EL (cell line): ENCODE measurements at regions not wholly inside any gene's neighbourhood (a gene's known extent, or its start where the extent isn't known, plus 50 kb on each side); places are given as distances from the start of the nearest gene placed in this dataset.

Experiments
- DNase-seq: peaks from one replicate; pipeline ENCODE4 v3.0.0-alpha.2; 2016

DNA sequence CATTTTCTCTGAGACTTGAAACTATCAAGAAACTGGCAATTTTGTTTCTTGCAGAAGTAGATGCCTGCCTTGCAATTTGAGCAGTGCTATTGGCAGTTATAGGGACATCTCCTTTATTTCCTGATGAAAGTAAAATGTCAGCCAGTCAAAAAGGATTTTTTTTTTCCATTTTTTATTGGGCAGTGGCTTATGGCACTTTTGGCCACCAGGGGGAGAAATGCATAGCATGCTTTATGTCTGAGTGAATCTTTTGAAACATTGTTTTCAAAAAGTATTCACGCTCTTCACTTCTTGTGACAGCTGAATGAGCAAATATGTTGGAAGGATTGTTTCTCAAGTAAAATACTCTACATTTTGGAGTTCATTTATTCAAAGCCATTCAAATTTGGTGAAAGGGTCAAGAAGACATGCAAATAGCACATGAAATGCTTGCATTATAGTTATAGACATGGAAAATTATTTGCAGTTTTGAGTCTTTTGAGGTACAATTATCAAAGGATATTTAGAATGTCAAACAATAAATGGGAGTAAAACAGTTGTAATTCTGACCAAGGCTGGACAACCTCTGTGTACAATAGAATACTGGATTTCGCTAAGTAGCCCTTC is 491.0 kb downstream of the CDH2 start:
- peak; percentile 53 for DNase-seq

GRCh38 chr18:27685091-27685490 is 491.8 kb downstream of the CDH2 start:
- no peak for DNase-seq

DNA sequence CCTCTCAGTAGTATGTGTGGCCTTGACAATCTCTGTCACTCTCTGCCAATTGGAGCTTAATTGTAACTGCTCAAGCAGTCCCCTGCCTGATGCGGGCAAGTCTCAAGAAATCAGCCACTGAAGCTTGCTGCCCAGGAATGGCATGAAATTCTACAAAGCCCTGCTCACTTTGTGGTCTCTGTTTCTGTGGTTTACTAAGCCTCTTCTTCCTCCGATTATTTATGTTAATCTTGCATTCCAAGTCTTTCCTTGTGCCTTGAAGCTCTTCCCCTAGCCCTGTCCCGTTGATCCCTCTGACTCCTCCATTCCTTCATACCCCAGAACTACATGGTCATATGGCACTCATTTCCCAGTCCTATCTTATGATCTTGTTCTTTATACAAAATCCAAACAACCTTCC is 489.3 kb upstream of the CHST9 start:
- peak; percentile 24 for DNase-seq

DNA sequence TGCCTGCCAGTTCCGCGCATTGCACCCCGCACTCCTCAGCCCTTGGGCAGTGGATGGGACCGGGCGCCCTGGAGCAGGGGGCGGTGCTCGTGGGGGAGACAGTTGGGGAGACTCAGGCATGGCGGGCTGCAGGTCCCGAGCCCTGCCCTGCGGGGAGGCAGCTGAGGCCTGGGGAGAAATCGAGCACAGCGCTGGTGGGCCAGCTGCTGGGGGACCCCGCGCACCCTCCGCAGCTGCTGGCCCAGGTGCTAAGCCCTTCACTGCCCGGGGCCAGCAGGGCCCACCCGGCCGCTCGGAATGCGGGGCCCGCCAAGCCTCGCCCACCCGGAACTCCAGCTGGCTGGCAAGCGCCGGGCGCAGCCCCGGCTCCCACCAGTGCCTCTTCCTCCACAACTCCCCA is 488.8 kb upstream of the CHST9 start:
- DNase-seq = no peak

- DNase-seq = peak; percentile 57
Observed at GRCh38 chr18:27668158-27668557, 483.1 kb upstream of the CHST9 start.

GRCh38 chr18:27667064-27667463 is 482.0 kb upstream of the CHST9 start:
- no peak for DNase-seq

DNA sequence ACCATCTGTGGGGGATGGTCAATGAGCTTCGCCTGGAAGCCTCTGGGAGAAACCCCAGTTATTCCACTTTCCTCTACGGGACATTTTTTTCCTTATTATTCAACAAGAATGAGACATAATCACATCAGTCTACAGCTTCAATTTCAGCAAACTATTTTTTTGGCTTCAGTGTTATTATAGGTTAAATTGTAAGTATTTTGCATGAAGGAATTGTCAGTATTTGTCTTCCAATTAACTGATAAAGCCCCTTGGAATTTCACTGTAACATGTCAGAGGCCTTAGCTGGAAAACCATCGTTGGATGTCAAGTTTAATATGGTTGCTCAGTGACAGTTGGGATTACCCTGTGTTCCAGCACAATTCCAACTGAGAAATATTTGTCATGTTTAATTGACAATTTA is 480.9 kb upstream of the CHST9 start:
- peak; percentile 25 for DNase-seq

GRCh38 chr18:27665264-27665799 is 480.2 kb upstream of the CHST9 start:
- no peak for DNase-seq

DNA sequence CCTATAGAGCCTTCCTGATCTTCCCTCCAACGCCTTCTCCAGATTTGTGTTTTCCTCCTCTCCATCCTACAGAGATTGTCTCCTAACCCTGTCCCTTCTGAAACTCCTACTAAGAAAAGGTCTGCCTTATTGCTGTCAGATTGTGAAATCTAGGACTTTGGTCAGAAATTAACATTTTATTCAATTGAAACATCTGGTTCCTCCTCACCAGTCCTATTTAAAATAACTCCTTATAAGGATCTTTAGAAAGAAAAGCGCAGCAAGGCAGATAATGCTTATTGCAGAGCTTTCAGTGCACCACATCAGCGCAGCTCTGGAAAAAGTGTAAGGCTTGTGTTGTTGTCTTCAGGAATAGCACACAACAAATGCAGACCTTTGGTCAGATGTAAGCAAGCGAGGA is 477.8 kb upstream of the CHST9 start:
- no peak for DNase-seq

DNA sequence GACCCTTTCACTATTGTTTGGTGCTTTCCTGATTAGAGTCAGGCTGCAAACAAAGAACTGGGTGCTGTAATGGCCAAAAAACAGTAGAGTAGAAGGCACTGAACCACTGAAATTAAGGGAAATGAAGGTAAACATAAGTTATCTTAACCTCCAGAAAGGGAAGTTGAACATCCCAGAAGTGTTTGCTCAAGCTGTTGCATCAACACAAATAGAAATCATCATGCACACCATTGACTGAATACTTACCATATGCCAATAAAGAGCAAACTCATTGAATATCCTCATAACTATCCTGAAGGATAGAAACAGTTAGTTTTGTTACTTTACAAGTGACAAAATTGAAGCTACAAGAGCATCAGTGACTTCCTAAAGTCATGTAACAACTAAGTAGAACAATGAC is 477.4 kb upstream of the CHST9 start:
- no peak for DNase-seq

DNA sequence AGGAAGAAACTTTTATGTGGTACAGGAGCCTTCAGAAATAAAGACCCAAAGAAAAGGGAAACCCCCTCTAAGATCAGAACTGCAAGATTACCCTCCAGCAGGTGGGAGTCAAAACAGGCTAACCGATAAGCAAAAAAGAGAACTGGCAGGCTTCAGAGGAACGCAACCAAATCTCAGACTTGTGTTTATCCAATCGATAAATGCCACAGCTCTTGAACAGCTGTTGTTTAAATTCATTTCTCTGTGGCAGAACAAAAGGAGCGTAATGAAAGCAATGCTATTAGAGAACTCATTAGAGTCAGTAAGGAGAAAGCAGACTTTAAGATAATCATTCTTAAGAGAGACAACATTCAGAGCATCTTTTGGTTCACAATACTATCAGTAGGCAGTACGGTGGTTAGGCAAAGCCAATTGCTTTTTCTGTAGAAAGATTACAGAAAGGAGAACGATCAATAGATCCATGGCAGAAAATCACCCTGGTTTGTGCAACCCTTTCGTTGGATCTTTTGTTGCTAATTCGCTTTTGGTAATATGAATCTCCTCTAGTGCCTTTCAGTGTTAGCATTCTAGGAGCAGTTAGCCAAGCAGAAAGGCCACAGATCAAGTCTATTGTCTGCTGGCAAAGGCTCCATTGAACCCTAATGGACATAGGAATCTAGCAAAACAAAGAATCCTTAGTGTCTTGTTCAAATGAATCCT is 476.4 kb upstream of the CHST9 start:
- no peak for DNase-seq

DNA sequence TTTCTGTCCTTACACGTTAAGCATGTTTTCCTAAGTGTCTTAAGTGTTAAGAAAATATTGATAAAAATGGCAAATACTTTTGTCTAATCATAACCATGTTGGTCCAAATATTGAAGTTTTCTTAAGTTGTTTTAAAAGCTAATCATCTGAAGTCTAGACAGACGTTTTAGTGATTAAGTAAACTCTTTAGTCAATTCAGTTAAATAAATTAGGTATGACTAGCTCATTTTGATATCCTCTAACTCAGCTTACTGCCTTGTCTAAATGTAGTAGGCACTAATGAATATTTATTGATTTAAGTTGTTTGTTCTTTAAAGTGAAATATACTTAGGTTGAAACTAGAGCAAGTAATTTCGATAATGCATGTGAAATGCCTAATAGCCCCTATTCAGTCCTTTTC is 471.8 kb upstream of the CHST9 start:
- DNase-seq = no peak

DNA sequence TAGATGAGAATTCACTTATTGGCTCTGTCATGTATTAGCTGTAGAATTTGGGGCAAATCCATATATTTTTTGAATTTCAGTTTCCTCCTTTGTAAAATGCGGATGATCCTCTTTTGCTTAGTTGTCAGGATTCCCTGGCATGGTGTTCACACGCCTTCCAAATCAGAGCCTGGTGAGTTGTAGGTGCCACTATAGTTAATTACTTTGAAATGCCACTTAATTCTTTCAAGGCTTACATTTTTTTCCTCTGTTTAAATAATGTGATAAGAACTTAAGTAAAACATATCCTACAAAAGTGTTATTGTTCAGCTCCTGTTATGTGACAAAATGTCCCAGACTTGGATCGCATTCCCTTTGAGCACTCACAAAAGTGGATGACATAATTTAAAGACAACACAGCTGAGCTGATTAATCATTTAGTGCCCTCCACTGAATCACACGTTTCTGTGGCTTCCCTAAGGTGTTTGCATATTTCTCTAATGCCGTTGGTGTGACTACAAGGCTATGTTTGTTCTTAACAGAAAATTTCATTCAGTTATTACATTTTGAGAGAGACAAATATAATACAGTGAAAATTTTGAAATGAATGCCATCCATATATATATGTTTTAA is 471.2 kb upstream of the CHST9 start:
- peak; percentile 66 for DNase-seq

DNA sequence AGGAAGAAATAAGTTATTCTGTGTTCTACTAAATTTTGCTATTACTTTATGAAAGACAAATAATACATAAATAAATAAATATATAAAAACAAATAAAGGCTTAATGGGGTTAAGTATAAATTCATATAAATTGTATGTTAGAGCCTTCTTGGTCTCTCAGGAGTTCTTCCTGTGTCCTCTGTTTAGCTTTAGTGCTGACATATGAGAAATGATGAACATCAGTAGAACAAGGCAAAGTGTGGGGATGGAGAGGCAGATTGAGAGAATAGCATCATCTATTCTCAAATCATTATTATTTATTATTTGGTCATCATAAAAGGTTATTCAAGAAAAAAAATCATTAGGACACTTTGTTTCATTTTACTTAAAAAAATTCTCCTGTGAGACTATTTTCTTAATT is 468.1 kb upstream of the CHST9 start:
- no peak for DNase-seq

DNA sequence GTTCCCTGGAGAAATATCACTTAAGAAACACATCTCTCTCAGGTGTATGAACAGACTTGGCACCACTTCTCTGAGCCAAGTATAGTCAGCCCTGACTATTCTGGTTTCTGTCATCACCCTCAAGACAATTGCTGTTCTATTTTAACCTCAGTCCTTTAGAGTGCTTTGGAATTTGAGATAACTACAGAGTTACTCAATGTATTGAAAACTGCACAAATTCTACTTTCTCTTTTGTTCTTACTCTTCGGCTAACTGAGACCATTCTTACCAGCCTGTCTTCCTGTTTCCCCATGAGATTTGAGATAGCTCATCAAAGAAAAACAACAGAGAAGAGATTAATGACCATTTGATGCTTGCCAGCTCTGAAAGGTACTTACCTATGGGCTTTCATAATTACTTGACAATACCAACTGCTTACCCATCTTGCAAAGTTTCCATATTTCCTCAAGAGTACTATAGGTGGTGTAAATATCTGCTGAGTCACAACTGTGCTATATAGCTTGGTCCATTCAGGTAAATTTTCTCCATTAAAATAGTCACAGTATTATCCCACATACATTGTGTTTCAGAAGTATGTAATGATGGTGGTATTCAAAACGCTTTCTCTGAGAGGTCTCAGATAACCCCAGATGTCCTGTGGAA is 467.5 kb upstream of the CHST9 start:
- no peak for DNase-seq

GRCh38 chr18:27649621-27650020 is 464.5 kb upstream of the CHST9 start:
- DNase-seq = no peak

DNA sequence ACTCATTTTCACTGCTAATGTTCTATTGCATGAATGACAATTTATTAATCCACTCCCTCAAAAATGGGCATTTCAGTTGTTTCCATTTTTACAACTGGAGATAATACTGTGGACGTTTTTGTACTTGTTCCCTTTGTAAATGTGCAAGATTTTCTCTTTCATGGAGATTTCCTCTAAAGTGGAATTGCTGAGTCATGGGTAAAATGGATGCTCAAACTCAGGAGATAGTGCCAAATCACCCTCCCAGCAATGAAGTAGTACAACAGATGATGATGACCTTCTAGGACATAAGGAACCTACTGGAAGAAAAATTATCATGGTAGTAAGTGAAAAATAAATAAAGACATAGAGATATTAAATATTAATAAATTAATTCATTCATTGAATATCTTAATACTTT is 460.8 kb upstream of the CHST9 start:
- DNase-seq = no peak

- DNase-seq = no peak
Observed at GRCh38 chr18:27636576-27637085, 451.5 kb upstream of the CHST9 start.

DNA sequence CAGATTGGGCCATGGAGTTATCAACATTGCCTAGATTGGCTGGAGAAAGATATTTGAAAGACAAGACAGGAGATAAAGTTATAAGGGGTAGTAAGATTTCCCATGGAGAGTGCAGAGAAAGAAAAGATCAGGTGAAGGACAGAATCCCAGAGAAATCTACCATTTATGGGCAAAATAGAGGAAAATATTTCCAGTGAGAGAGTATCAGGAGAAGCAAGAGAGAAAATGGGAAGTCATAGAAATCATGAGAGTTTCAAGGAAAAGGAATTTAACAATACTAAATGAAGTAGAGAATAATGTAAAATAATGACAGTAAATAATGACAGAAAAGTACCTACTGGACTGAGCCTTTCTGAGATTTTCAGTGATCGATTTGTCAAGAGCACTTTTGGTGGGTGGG is 447.6 kb upstream of the CHST9 start:
- no peak for DNase-seq

DNA sequence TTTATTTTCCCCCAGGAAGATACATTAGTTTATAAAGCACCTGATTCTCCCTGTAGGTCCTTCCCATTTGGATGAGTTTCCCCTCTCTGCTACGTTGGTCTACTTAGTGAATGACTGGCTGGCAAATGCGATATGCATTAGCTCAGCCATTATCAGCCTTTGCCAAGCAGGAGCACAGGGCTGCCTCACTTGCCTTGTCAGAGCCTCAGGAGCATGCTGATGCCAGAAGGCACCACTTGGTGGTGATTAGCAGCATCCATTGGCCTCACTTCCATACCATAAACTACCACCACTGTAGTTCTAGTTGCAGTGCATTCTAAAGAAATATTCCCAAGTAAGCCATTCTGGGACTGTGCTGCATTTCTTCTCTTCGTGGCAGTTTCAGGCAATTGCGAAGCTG is 442.8 kb upstream of the CHST9 start:
- peak; percentile 6 for DNase-seq

DNA sequence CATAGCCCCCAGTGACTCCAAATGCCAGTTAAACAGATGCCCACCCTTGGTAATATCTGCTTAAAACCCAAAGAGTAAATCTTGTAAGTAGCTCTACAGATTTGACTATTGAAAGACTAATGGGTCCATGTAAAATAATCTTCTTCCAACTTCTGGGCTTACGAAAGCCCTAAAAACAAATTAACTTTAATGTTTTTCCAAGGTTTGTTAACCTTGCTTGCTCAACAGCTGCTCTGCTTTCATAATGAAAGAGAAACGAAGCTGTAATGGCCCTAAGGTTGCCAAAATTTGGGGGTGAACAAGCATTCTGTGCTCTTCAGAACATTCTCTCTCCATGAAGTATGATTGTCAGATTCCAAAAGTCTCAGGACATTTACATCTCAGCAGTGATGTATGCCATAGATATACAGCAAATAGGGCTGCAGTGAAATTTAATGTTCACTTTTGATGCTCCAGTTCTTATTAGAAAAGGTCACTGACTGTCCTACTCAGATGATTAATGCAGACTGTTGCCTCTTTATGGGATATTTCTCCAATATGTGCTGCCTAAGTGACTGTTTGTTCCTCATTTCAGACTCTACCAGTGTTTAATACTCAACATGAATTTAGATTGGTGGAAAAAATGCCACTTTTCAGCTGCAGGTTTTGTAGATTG is 436.3 kb upstream of the CHST9 start:
- no peak for DNase-seq

- no peak for DNase-seq
Observed at GRCh38 chr18:27619906-27620305, 434.8 kb upstream of the CHST9 start.
